Transverse colon (tissue), 4 donors: ENCODE measurements at regions not wholly inside any gene's neighbourhood (a gene's known extent, or its start where the extent isn't known, plus 50 kb on each side); places are given as distances from the start of the nearest gene placed in this dataset.
"Not testable (repeated sequence)": the region's sequence is repeated elsewhere in the genome, so short reads cannot be mapped to it uniquely, and the experiment has no call there.

ENCODE experiments used
- DNase-seq: peaks from one replicate; pipeline ENCODE4 v3.0.0-alpha.2; 2019
- H3K27ac ChIP-seq, 4 donors: fragments of 200-600 bp; sonication (generic); 2 replicates each; pipeline ENCODE4 v1.5.1; 2016 to 2018; ENCODE audit warnings: inconsistent platforms in 4 of 4
- H3K27me3 ChIP-seq: fragments of 200-600 bp; sonication (generic); 2 replicates; pipeline ENCODE4 v1.5.1; 2017; ENCODE audit warnings: inconsistent platforms
- H3K36me3 ChIP-seq, 4 donors: fragments of 200-600 bp; sonication (generic); 2 replicates each; pipeline ENCODE4 v1.5.1; 2017 to 2019; ENCODE audit warnings: inconsistent platforms in 4 of 4
- H3K4me1 ChIP-seq, 4 donors: fragments of 200-600 bp; sonication (generic); 2 replicates each; pipeline ENCODE4 v1.5.1; 2017 to 2020; ENCODE audit warnings: inconsistent platforms in 4 of 4
- H3K4me3 ChIP-seq, 4 donors: fragments of 200-600 bp; sonication (generic); 1 replicate in 1 of 4; 2 replicates in 3 of 4; pipeline versions ENCODE4 v1.5.1 to v1.6.1; 2017 to 2019; ENCODE audit warnings: inconsistent platforms in 4 of 4
- H3K9me3 ChIP-seq, 2 donors: fragments of 200-600 bp; sonication (generic); 2 replicates each; pipeline ENCODE4 v1.5.1; 2017 to 2019; ENCODE audit warnings: inconsistent platforms in 2 of 2
- EP300 ChIP-seq: sonication (generic); formaldehyde crosslinking; IDR thresholded peaks from one replicate; pipeline ENCODE4 v1.6.1; 2017; ENCODE audit warnings: antibody characterized with exemption, low read depth
- POLR2A ChIP-seq: fragments of 450-650 bp; IDR thresholded peaks from one replicate; pipeline ENCODE4 v1.6.1; 2016; ENCODE audit warnings: antibody characterized with exemption, mild to moderate bottlenecking, moderate library complexity
- POLR2AphosphoS5 ChIP-seq, 3 donors: sonication (generic); formaldehyde crosslinking; IDR thresholded peaks; one replicate each; pipeline ENCODE4 v1.6.1; 2016; ENCODE audit warnings: antibody characterized with exemption in 3 of 3
- WGBS, 2 donors: methylation state at CpG; one replicate each; pipeline ENCODE4 v1.1.5; 2018; ENCODE audit warnings: low coverage in 1 of 2; 5-methylcytosine and 5-hydroxymethylcytosine counted together
- in situ Hi-C, 4 donors: fragments of 200-750 bp; cut with MboI; loops; one replicate each; pipeline versions ENCODE4 v1.15.0 to v1.15.1; 2017; ENCODE audit warnings: low sequenced_read_pairs in 3 of 4, low pct_ligation_motif_present in 1 of 4, low pct_unique_long_range_greater_than_20kb in 1 of 4
- intact Hi-C: fragments of 100-400 bp; cut with DNase I; formaldehyde crosslinking; loops from one replicate; pipeline ENCODE4 v1.15.1; 2023; ENCODE audit warnings: low total_unique reads
- TF ChIP-seq, protein P1 (sequence below), 5 experiments: fragments of 200-600 bp in 3 of 5; fragments of 450-650 bp in 2 of 5; sonication (generic) in 3 of 5; IDR thresholded peaks; 1 replicate in 2 of 5; 2 replicates in 3 of 5; pipeline ENCODE4 v1.5.1; 2016 to 2017; ENCODE audit warnings: antibody characterized with exemption in 5 of 5, inconsistent platforms in 3 of 5, mild to moderate bottlenecking in 2 of 5, moderate library complexity in 1 of 5

DNA sequence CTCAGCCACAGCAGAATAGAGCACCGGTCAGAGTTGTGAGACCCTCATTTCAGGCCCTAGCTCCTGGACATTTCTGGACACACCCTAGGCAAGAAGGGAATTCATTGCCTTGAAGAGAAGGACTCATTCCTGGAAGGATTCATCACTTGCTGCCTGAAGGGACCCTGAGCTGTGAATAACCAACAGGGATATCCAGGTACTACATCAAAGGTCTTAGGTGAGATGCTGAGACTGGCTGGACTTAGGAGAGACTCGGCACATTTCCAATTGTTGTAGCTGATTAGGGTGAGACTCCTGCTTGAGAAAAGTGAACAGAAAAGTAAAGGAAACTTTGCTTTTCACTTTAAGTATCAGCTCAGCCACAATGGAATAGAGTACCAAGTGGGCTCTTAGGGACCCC lies 208.1 kb upstream of the CDKN2B start:
- no peak for DNase-seq
- 92% methylated on average over 2 of the region's 2 CpGs; no CpG with 5 or more reads in 1 of the 2 donors for WGBS, 2 donors
- intact Hi-C loops = no loop called here
- Histone ChIP-seq H3K36me3 (no peaks in the 10 kb centered on the region), H3K4me3 (no peak overlapping the region), H3K27ac (no peak overlapping the region), H3K27me3 (no peaks in the 10 kb centered on the region), H3K9me3 (no peaks in the 10 kb centered on the region), H3K4me1 (no peaks in the 10 kb centered on the region)
- no peak for TF ChIP-seq POLR2AphosphoS5 (IDR thresholded peaks at IDR 0.05)
- TF ChIP-seq POLR2A = no peak
- no peak for TF ChIP-seq EP300
- TF ChIP-seq, protein P1, sequence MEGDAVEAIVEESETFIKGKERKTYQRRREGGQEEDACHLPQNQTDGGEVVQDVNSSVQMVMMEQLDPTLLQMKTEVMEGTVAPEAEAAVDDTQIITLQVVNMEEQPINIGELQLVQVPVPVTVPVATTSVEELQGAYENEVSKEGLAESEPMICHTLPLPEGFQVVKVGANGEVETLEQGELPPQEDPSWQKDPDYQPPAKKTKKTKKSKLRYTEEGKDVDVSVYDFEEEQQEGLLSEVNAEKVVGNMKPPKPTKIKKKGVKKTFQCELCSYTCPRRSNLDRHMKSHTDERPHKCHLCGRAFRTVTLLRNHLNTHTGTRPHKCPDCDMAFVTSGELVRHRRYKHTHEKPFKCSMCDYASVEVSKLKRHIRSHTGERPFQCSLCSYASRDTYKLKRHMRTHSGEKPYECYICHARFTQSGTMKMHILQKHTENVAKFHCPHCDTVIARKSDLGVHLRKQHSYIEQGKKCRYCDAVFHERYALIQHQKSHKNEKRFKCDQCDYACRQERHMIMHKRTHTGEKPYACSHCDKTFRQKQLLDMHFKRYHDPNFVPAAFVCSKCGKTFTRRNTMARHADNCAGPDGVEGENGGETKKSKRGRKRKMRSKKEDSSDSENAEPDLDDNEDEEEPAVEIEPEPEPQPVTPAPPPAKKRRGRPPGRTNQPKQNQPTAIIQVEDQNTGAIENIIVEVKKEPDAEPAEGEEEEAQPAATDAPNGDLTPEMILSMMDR (IDR thresholded peaks at IDR 0.05) = no peak
- in situ Hi-C loops = no loop called here

DNA sequence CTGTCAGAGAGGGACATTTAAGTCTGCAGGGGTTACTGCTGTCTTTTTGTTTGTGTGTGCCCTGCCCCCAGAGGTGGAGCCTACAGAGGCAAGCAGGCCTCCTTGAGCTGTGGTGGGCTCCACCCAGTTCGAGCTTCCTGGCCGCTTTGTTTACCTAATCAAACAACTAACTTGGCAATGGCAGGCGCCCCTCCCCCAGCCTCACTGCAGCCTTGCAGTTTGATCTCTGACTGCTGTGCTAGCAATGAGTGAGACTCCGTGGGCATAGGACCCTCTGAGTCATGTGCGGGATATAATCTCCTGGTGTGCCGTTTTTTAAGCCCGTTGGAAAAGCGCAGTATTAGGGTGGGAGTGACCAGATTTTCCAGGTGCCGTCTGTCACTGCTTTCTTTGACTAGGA lies 216.8 kb upstream of the CDKN2B start:
- DNase-seq, H3K27ac ChIP-seq, H3K4me3 ChIP-seq, H3K9me3 ChIP-seq, intact Hi-C loops, H3K27me3 ChIP-seq, H3K36me3 ChIP-seq, H3K4me1 ChIP-seq: not testable (repeated sequence)
- 82% methylated on average over 9 of the region's 9 CpGs; no CpG with 5 or more reads in 1 of the 2 donors for WGBS, 2 donors
- in situ Hi-C loops = loop anchor here in 3 of 4 donors (25.0 kb wide), 2 partner anchors 214 to 239 kb away; partner anchors contain the start of genes CDKN2A (in 2 of the 3), CDKN2B-AS1 (in 2 of the 3) and CDKN2B (in 1 of the 3)

DNA sequence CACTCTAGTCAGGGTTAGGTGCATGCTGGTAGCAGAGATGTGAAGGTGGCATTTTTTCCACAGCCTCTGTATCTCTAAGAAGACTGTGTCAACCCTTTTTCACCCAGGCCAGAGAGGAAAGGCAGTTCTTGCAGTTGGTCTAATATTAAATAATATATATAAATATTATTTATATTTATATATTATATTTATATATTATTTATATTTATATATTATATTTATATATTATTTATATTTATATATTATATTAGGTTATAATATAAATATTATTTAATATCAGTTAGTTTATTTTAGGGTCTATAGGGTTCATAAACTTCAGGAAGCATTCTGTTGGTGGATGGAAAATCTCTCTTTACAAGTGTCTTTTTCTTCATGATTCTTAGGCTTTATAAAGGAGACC lies 218.6 kb upstream of the DMRTA1 start:
- Histone ChIP-seq H3K9me3 (peaks cover 7 to 8% of the 10 kb centered on the region in 2 donors), H3K36me3 (no peaks in the 10 kb centered on the region), H3K27me3 (no peaks in the 10 kb centered on the region), H3K4me1 (no peaks in the 10 kb centered on the region), H3K27ac (no peak overlapping the region), H3K4me3 (no peak overlapping the region)
- intact Hi-C loops (no loop called here), in situ Hi-C loops (loop anchor here in 3 of 4 donors (25.0 kb wide), 2 partner anchors 216 to 241 kb away; partner anchors contain the start of genes CDKN2A (in 2 of the 3), CDKN2B-AS1 (in 2 of the 3) and CDKN2B (in 1 of the 3))
- DNase-seq = no peak
- TF ChIP-seq EP300 (no peak), POLR2A (no peak), POLR2AphosphoS5 (IDR thresholded peaks at IDR 0.05) (no peak)
- TF ChIP-seq, protein P1 (IDR thresholded peaks at IDR 0.05) = no peak

DNA sequence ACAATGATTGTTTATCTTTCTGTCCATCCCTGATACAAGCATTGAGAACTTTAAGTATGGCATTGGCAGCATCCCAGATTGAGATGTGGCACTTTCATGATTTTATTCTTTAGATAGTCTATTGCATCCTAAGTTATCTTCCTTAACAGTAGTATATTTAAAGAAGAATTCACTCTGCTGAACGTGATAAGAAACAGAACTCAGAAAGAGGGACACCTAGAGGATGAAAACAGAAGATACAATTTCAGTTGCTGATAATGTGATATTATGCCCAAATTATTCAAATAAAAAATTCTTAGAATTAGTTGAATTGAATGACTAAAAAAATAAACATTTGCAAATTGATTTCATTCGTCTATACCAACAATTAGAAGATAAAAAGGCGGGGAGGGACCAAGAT lies 218.1 kb upstream of the DMRTA1 start:
- Histone ChIP-seq H3K27ac (no peak overlapping the region), H3K27me3 (peaks cover 3% of the 10 kb centered on the region), H3K36me3 (no peaks in the 10 kb centered on the region), H3K4me1 (no peaks in the 10 kb centered on the region), H3K4me3 (no peak overlapping the region), H3K9me3 (peaks cover 7 to 8% of the 10 kb centered on the region in 2 donors)
- TF ChIP-seq, protein P1 (IDR thresholded peaks at IDR 0.05) = peak in 4 of 5 experiments; percentile 23 to 32 (median 27)
- no peak for TF ChIP-seq POLR2A
- no peak for TF ChIP-seq POLR2AphosphoS5 (IDR thresholded peaks at IDR 0.05)
- DNase-seq = no peak
- in situ Hi-C loops = loop anchor here in 3 of 4 donors (25.0 kb wide), 2 partner anchors 216 to 241 kb away; partner anchors contain the start of genes CDKN2A (in 2 of the 3), CDKN2B-AS1 (in 2 of the 3) and CDKN2B (in 1 of the 3)
- WGBS, 2 donors = 41 to 42% methylated on average over 3 of the region's 3 CpGs
- intact Hi-C loops = no loop called here

DNA sequence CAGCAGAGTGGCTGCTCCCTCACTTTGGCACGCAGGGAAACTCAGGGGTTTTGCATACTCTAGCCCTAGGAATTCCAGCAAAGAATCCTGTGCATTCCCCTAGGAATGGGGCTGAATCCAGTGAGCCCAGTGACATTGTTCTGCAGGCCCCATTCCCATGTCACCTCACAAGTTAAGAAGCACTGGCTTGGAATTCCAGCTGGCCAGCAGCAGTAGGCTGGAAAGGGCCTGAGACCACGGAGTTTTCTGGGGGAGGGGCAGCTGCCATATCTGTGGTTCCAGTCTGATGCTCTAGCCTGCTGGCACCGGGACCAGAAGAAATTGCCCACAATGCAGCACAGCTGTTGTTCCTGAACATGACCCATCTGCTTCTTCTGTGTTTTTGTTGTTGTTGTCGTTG lies 217.6 kb upstream of the DMRTA1 start:
- Histone ChIP-seq H3K4me3 (no peak overlapping the region), H3K36me3 (no peaks in the 10 kb centered on the region), H3K27me3 (peaks cover 4% of the 10 kb centered on the region), H3K27ac (no peak overlapping the region), H3K4me1 (no peaks in the 10 kb centered on the region), H3K9me3 (peaks cover 7 to 8% of the 10 kb centered on the region in 2 donors)
- intact Hi-C loops = no loop called here
- 71% methylated on average over 4 of the region's 4 CpGs; no CpG with 5 or more reads in 1 of the 2 donors for WGBS, 2 donors
- DNase-seq = no peak
- TF ChIP-seq POLR2AphosphoS5 (IDR thresholded peaks at IDR 0.05) (no peak), POLR2A (no peak), EP300 (no peak)
- TF ChIP-seq, protein P1 (IDR thresholded peaks at IDR 0.05) = no peak
- in situ Hi-C loops = loop anchor here in 3 of 4 donors (25.0 kb wide), 2 partner anchors 217 to 242 kb away; partner anchors contain the start of genes CDKN2A (in 2 of the 3), CDKN2B-AS1 (in 2 of the 3) and CDKN2B (in 1 of the 3)

DNA sequence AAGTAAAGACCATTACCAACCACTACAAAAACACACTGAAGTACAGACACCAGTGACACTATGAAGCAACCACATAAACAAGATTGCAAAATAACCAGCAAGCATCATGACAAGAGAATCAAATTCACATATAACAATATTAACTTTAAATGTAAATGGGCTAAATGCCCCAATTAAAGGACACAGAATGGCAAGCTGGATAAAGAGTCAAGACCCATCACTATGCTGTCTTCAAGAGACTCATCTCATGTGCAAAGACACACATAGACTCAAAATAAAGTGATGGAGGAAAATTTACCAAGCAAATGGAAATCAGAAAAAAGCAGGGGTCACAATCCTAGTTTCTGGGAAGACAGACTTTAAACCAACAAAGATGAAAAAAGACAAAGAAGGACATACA lies 215.3 kb upstream of the DMRTA1 start:
- H3K27ac ChIP-seq, H3K4me3 ChIP-seq, H3K36me3 ChIP-seq, H3K27me3 ChIP-seq, H3K9me3 ChIP-seq, intact Hi-C loops, H3K4me1 ChIP-seq, DNase-seq: not testable (repeated sequence)
- in situ Hi-C loops = loop anchor here (10.0 to 25.0 kb wide), 3 partner anchors 219 to 417 kb away; partner anchors contain the start of genes CDKN2A (in 2 of the 4), CDKN2B-AS1 (in 2 of the 4) and CDKN2B (in 1 of the 4)
